HCT116 (cell line): ENCODE measurements at regions not wholly inside any gene's neighbourhood (a gene's known extent, or its start where the extent isn't known, plus 50 kb on each side); places are given as distances from the start of the nearest gene placed in this dataset.

Experiments used
- POLR2A ChIP-seq: IDR thresholded peaks from 2 replicates; pipeline ENCODE4 v1.7.0; 2011; ENCODE audit warnings: borderline replicate concordance; ENCODE audit not compliant: insufficient read depth, insufficient read length; ENCODE audit errors: extremely low read depth
- RAD21 ChIP-seq: IDR thresholded peaks from 2 replicates; pipeline ENCODE4 v1.6.1; 2012; ENCODE audit warnings: low read depth, mild to moderate bottlenecking
- YY1 ChIP-seq: IDR thresholded peaks from 2 replicates; pipeline ENCODE4 v1.6.1; 2011; ENCODE audit warnings: low read length, low read depth, moderate library complexity, mild to moderate bottlenecking; ENCODE audit not compliant: insufficient replicate concordance; ENCODE audit errors: extremely low read depth
- ZNF274 ChIP-seq: fragments of 200-500 bp; sonication (Bioruptor generic); IDR thresholded peaks from 2 replicates; pipeline ENCODE4 v1.6.1; 2014; ENCODE audit warnings: mild to moderate bottlenecking, low read depth, low read length, inconsistent platforms
- TF ChIP-seq, protein P1 (sequence below), 3 experiments: fragments of 200-600 bp in 1 of 3; sonication (generic) in 1 of 3; IDR thresholded peaks in 2 of 3; conservative IDR thresholded peaks in 1 of 3; 2 replicates each; pipeline ENCODE4 v1.5.1; 2012 to 2017; ENCODE audit warnings: low read depth in 2 of 3, low read length in 2 of 3, antibody characterized with exemption in 1 of 3, borderline replicate concordance in 1 of 3, control low read depth in 1 of 3, mild to moderate bottlenecking in 1 of 3, mixed read lengths in 1 of 3, mixed run types in 1 of 3, moderate library complexity in 1 of 3; ENCODE audit not compliant: insufficient read depth in 1 of 3
- TF ChIP-seq, protein P2 (sequence below): IDR thresholded peaks from 2 replicates; pipeline ENCODE4 v1.6.1; 2012

DNA sequence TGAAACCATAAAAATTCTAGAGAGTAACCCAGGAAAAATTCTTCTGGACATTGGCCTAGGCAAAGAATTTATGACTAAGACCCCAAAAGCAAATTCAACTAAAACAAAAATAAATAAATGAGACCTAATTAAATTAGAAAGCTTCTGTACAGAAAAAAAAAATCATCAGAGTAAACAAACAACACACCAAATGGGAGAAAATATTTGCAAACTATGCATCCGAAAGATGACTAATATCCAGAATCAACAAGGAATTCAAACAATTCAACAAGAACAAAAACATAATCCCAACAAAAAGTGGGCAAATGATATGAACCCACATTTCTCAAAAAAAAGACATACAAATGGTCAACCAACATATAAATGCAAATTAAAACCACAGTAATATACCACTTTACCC, 242.6 kb upstream of the CDYL start:
- TF ChIP-seq POLR2A (no peak), RAD21 (no peak), ZNF274 (no peak), YY1 (no peak)
- TF ChIP-seq, protein P1, sequence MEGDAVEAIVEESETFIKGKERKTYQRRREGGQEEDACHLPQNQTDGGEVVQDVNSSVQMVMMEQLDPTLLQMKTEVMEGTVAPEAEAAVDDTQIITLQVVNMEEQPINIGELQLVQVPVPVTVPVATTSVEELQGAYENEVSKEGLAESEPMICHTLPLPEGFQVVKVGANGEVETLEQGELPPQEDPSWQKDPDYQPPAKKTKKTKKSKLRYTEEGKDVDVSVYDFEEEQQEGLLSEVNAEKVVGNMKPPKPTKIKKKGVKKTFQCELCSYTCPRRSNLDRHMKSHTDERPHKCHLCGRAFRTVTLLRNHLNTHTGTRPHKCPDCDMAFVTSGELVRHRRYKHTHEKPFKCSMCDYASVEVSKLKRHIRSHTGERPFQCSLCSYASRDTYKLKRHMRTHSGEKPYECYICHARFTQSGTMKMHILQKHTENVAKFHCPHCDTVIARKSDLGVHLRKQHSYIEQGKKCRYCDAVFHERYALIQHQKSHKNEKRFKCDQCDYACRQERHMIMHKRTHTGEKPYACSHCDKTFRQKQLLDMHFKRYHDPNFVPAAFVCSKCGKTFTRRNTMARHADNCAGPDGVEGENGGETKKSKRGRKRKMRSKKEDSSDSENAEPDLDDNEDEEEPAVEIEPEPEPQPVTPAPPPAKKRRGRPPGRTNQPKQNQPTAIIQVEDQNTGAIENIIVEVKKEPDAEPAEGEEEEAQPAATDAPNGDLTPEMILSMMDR (IDR thresholded peaks at IDR 0.05 in 2 of 3, conservative IDR thresholded peaks at IDR 0.05 in 1 of 3; ENCODE audit: borderline replicate concordance in 1 of 3, insufficient read depth in 1 of 3, low read depth in 2 of 3, low read length in 2 of 3), result no peak
- TF ChIP-seq, protein P2, sequence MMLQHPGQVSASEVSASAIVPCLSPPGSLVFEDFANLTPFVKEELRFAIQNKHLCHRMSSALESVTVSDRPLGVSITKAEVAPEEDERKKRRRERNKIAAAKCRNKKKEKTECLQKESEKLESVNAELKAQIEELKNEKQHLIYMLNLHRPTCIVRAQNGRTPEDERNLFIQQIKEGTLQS, result no peak
